A549 (cell line): ENCODE measurements at regions not wholly inside any gene's neighbourhood (a gene's known extent, or its start where the extent isn't known, plus 50 kb on each side); places are given as distances from the start of the nearest gene placed in this dataset.
"Not testable (repeated sequence)": the region's sequence is repeated elsewhere in the genome, so short reads cannot be mapped to it uniquely, and the experiment has no call there.

Source experiments
- BHLHE40 ChIP-seq: IDR thresholded peaks from 2 replicates; pipeline ENCODE4 v1.6.1; 2012; ENCODE audit warnings: low read depth, low read length, inconsistent platforms
- CBX2 ChIP-seq: fragments of 200-600 bp; sonication (generic); IDR thresholded peaks from 2 replicates; pipeline ENCODE4 v1.6.1; 2016; ENCODE audit warnings: low read depth, mild to moderate bottlenecking, borderline replicate concordance
- CHD4 ChIP-seq: fragments of 200-600 bp; sonication (generic); IDR thresholded peaks from 2 replicates; pipeline ENCODE4 v1.6.1; 2016; ENCODE audit warnings: antibody characterized with exemption, mild to moderate bottlenecking, borderline replicate concordance
- CTCF ChIP-seq: fragments of >200 bp; sonication (Bioruptor Twin); formaldehyde crosslinking; IDR thresholded peaks from 3 replicates; pipeline ENCODE4 v1.5.1; 2016
- HMGXB4 ChIP-seq: fragments of 250-450 bp; sonication (Bioruptor Pico); IDR thresholded peaks from 2 replicates; pipeline ENCODE4 v1.5.0; 2021; ENCODE audit warnings: mild to moderate bottlenecking, moderate library complexity, borderline replicate concordance
- MAX ChIP-seq: IDR thresholded peaks from 2 replicates; pipeline ENCODE4 v1.6.1; 2012
- MYC ChIP-seq: IDR thresholded peaks from 2 replicates; pipeline ENCODE4 v1.6.1; 2012; ENCODE audit warnings: mild to moderate bottlenecking, inconsistent platforms, low read length, improper control_type of control experiment, borderline replicate concordance
- POLR2A ChIP-seq: IDR thresholded peaks from 2 replicates; pipeline ENCODE4 v1.6.1; 2012; ENCODE audit warnings: mild to moderate bottlenecking, low read length
- RAD21 ChIP-seq, 2 experiments: fragments of >200 bp in 1 of 2; sonication (Bioruptor Twin) in 1 of 2; formaldehyde crosslinking in 1 of 2; IDR thresholded peaks in 1 of 2; conservative IDR thresholded peaks in 1 of 2; 2 replicates in 1 of 2; 3 replicates in 1 of 2; pipeline ENCODE4 v1.6.1; 2012 to 2018; ENCODE audit warnings: inconsistent platforms in 1 of 2
- RCOR1 ChIP-seq: fragments of 150-350 bp; IDR thresholded peaks from 2 replicates; pipeline ENCODE4 v1.6.1; 2014; ENCODE audit warnings: antibody characterized with exemption, low read length, low read depth
- ZFP36 ChIP-seq: fragments of 450-650 bp; IDR thresholded peaks from 2 replicates; pipeline ENCODE4 v1.6.1; 2014; ENCODE audit warnings: borderline replicate concordance; ENCODE audit not compliant: partially characterized antibody

GRCh38 chr13:52306336-52306735, 99.6 kb downstream of the THSD1 start:
- not testable (repeated sequence) for TF ChIP-seq MAX; CTCF; BHLHE40; MYC; HMGXB4 (CRISPR knock-in tag); RAD21 (conservative IDR thresholded peaks at IDR 0.05 in 1 of 2, IDR thresholded peaks at IDR 0.05 in 1 of 2); CBX2; POLR2A; ZFP36; CHD4; RCOR1
